ENCODE measurements at regions not wholly inside any gene's neighbourhood (a gene's known extent, or its start where the extent isn't known, plus 50 kb on each side); places are given as distances from the start of the nearest gene placed in this dataset.

- no peaks in the 10 kb centered on the region for H4K20me1 ChIP-seq (ENCODE audit: insufficient read depth, low read length)
- H2AFZ ChIP-seq (ENCODE audit: low read depth, low read length), result no peak overlapping the region
- no peak overlapping the region for H3K4me2 ChIP-seq (ENCODE audit: insufficient read depth, low read length)
- no peaks in the 10 kb centered on the region for H3K79me2 ChIP-seq (ENCODE audit: insufficient read depth, low read length)
- TF ChIP-seq EZH2 (IDR thresholded peaks at IDR 0.05; ENCODE audit: borderline replicate concordance, low read depth, low read length, severe bottlenecking) (no peak), CTCF (IDR thresholded peaks at IDR 0.05; ENCODE audit: borderline replicate concordance, extremely low read depth, low read length, poor library complexity, severe bottlenecking) (no peak)
- H3K9ac ChIP-seq (ENCODE audit: low read depth, low read length), result no peak overlapping the region
- H3K9me3 ChIP-seq (ENCODE audit: insufficient read depth, low read length, severe bottlenecking), result no peaks in the 10 kb centered on the region
- H3K27me3 ChIP-seq (ENCODE audit: insufficient read depth, low read length, poor library complexity), result no peaks in the 10 kb centered on the region
- H3K4me3 ChIP-seq (ENCODE audit: low read depth in 1 of 2, low read length in 2 of 2), result no peak overlapping the region
- no peak overlapping the region for H3K27ac ChIP-seq (ENCODE audit: low read length)
- H3K36me3 ChIP-seq (ENCODE audit: insufficient read depth, low read length), result no peaks in the 10 kb centered on the region
- DNase-seq, result no peak
- no peak for ATAC-seq (ENCODE audit: insufficient read depth, low read depth)
- no peaks in the 10 kb centered on the region for H3K4me1 ChIP-seq (ENCODE audit: insufficient read depth, low read length)
These were observed 361.4 kb downstream of the SAMD5 start for GRCh38 chr6:147869869-147870268.

- H3K9ac ChIP-seq (ENCODE audit: low read depth, low read length), result no peak overlapping the region
- no peaks in the 10 kb centered on the region for H3K27me3 ChIP-seq (ENCODE audit: insufficient read depth, low read length, poor library complexity)
- TF ChIP-seq CTCF (IDR thresholded peaks at IDR 0.05; ENCODE audit: borderline replicate concordance, extremely low read depth, low read length, poor library complexity, severe bottlenecking), result no peak
- TF ChIP-seq EZH2 (IDR thresholded peaks at IDR 0.05; ENCODE audit: borderline replicate concordance, low read depth, low read length, severe bottlenecking), result no peak
- H2AFZ ChIP-seq (ENCODE audit: low read depth, low read length), result no peak overlapping the region
- H3K4me3 ChIP-seq (ENCODE audit: low read depth in 1 of 2, low read length in 2 of 2), result no peak overlapping the region
- no peak overlapping the region for H3K4me2 ChIP-seq (ENCODE audit: insufficient read depth, low read length)
- ATAC-seq (ENCODE audit: insufficient read depth, low read depth), result no peak
- H3K36me3 ChIP-seq (ENCODE audit: insufficient read depth, low read length), result no peaks in the 10 kb centered on the region
- H3K4me1 ChIP-seq (ENCODE audit: insufficient read depth, low read length), result no peaks in the 10 kb centered on the region
- no peaks in the 10 kb centered on the region for H3K79me2 ChIP-seq (ENCODE audit: insufficient read depth, low read length)
- no peak for DNase-seq
- H4K20me1 ChIP-seq (ENCODE audit: insufficient read depth, low read length), result no peaks in the 10 kb centered on the region
- no peak overlapping the region for H3K27ac ChIP-seq (ENCODE audit: low read length)
- no peaks in the 10 kb centered on the region for H3K9me3 ChIP-seq (ENCODE audit: insufficient read depth, low read length, severe bottlenecking)
These were observed 362.1 kb downstream of the SAMD5 start for GRCh38 chr6:147870506-147871110.

- ATAC-seq (ENCODE audit: insufficient read depth, low read depth) (no peak), DNase-seq (no peak)
- Histone ChIP-seq H3K4me3 (ENCODE audit: low read depth in 1 of 2, low read length in 2 of 2) (no peak overlapping the region), H4K20me1 (ENCODE audit: insufficient read depth, low read length) (no peaks in the 10 kb centered on the region), H3K4me2 (ENCODE audit: insufficient read depth, low read length) (no peak overlapping the region), H3K9me3 (ENCODE audit: insufficient read depth, low read length, severe bottlenecking) (no peaks in the 10 kb centered on the region), H2AFZ (ENCODE audit: low read depth, low read length) (no peak overlapping the region), H3K27ac (ENCODE audit: low read length) (no peak overlapping the region), H3K79me2 (ENCODE audit: insufficient read depth, low read length) (no peaks in the 10 kb centered on the region), H3K36me3 (ENCODE audit: insufficient read depth, low read length) (no peaks in the 10 kb centered on the region), H3K27me3 (ENCODE audit: insufficient read depth, low read length, poor library complexity) (no peaks in the 10 kb centered on the region), H3K9ac (ENCODE audit: low read depth, low read length) (no peak overlapping the region), H3K4me1 (ENCODE audit: insufficient read depth, low read length) (no peaks in the 10 kb centered on the region)
- no peak for TF ChIP-seq CTCF (IDR thresholded peaks at IDR 0.05; ENCODE audit: borderline replicate concordance, extremely low read depth, low read length, poor library complexity, severe bottlenecking)
- TF ChIP-seq EZH2 (IDR thresholded peaks at IDR 0.05; ENCODE audit: borderline replicate concordance, low read depth, low read length, severe bottlenecking), result no peak
These were observed 363.5 kb downstream of the SAMD5 start for GRCh38 chr6:147872002-147872401.
